Mammary epithelial cell (primary cell): ENCODE measurements at regions not wholly inside any gene's neighbourhood (a gene's known extent, or its start where the extent isn't known, plus 50 kb on each side); places are given as distances from the start of the nearest gene placed in this dataset.

ENCODE experiments used
- CTCF ChIP-seq, 2 donors: IDR thresholded peaks in 1 of 2; conservative IDR thresholded peaks in 1 of 2; 2 replicates each; pipeline ENCODE4 v1.5.1; 2011 to 2012; ENCODE audit warnings: inconsistent platforms in 2 of 2, low read length in 2 of 2, mild to moderate bottlenecking in 2 of 2, control low read depth in 1 of 2, low read depth in 1 of 2; ENCODE audit not compliant: insufficient read depth in 1 of 2; ENCODE audit errors: extremely low read depth in 1 of 2
- EZH2 ChIP-seq: IDR thresholded peaks from 2 replicates; pipeline ENCODE4 v1.6.1; 2012; ENCODE audit warnings: low read length, inconsistent platforms, borderline replicate concordance

GRCh38 chr16:52022177-52022576 lies 524.8 kb downstream of the TOX3 start:
- TF ChIP-seq CTCF (conservative IDR thresholded peaks at IDR 0.05 in 1 of 2, IDR thresholded peaks at IDR 0.05 in 1 of 2; ENCODE audit: extremely low read depth in 1 of 2, insufficient read depth in 1 of 2, low read depth in 1 of 2, low read length in 2 of 2) (no peak), EZH2 (no peak)
